ENCODE measurements at regions not wholly inside any gene's neighbourhood (a gene's known extent, or its start where the extent isn't known, plus 50 kb on each side); places are given as distances from the start of the nearest gene placed in this dataset.
A peak's percentile ranks its signal among the peaks of the same experiment; 100 is the strongest.

- Mint-ChIP-seq H3K4me3 (ENCODE audit: unreplicated experiment) (no peak overlapping the region), H3K27ac (ENCODE audit: unreplicated experiment) (no peak overlapping the region), H3K36me3 (ENCODE audit: insufficient read depth, unreplicated experiment) (no peaks in the 10 kb centered on the region), H3K9me3 (ENCODE audit: unreplicated experiment) (no peaks in the 10 kb centered on the region), H3K27me3 (ENCODE audit: insufficient read depth, unreplicated experiment) (peaks cover 33% of the 10 kb centered on the region), H3K4me1 (ENCODE audit: low read depth, unreplicated experiment) (no peaks in the 10 kb centered on the region)
- DNase-seq = no peak
- intact Hi-C loops (cut with micrococcal nuclease; ENCODE audit: unreplicated experiment) = no loop called here
- no peaks in the 10 kb centered on the region for H3K27me3 ChIP-seq (replicated peaks; ENCODE audit: control insufficient read depth, insufficient read depth, low read length)
- no peaks in the 10 kb centered on the region for H3K4me1 ChIP-seq
- ChIA-PET POLR2A (no interaction called here), CTCF (interaction anchor here (0.6 kb wide), 1 partner anchor 188 kb away, joined by 3 read pairs; no protein-coding TSS in a partner anchor)
- no TSS peak for BruUV-seq (replicated peaks)
- TF ChIP-seq CTCF (IDR thresholded peaks at IDR 0.05; ENCODE audit: insufficient read depth in 1 of 2, low read depth in 1 of 2, low read length in 1 of 2, severe bottlenecking in 1 of 2, unreplicated experiment in 1 of 2) = no peak
- no peaks in the 10 kb centered on the region for H3K36me3 ChIP-seq (ENCODE audit: control insufficient read depth, insufficient read depth, low read length)
- H3K9me3 ChIP-seq = no peaks in the 10 kb centered on the region
- no peak overlapping the region for H3K4me3 ChIP-seq (ENCODE audit: low read depth, low read length)
These were observed 229.2 kb downstream of the SEC23IP start for GRCh38 chr10:120121768-120122167.

- Histone ChIP-seq H3K9me3 (0 out of 2 replicates have a peak, but pooled peaks cover 2% of the 10 kb centered on the region), H3K36me3 (ENCODE audit: control insufficient read depth, insufficient read depth, low read length) (no peaks in the 10 kb centered on the region), H3K4me1 (no peaks in the 10 kb centered on the region), H3K27me3 (replicated peaks; ENCODE audit: control insufficient read depth, insufficient read depth, low read length) (no peaks in the 10 kb centered on the region), H3K4me3 (ENCODE audit: low read depth, low read length) (no peak overlapping the region)
- Mint-ChIP-seq H3K36me3 (ENCODE audit: insufficient read depth, unreplicated experiment) (no peaks in the 10 kb centered on the region), H3K9me3 (ENCODE audit: unreplicated experiment) (no peaks in the 10 kb centered on the region), H3K27ac (ENCODE audit: unreplicated experiment) (no peak overlapping the region), H3K27me3 (ENCODE audit: insufficient read depth, unreplicated experiment) (peaks cover 13% of the 10 kb centered on the region), H3K4me3 (ENCODE audit: unreplicated experiment) (no peak overlapping the region), H3K4me1 (ENCODE audit: low read depth, unreplicated experiment) (no peaks in the 10 kb centered on the region)
- intact Hi-C loops (cut with micrococcal nuclease; ENCODE audit: unreplicated experiment) = no loop called here
- CTCF ChIA-PET = no interaction called here
- BruUV-seq (replicated peaks) = no TSS peak
- TF ChIP-seq CTCF (IDR thresholded peaks at IDR 0.05; ENCODE audit: insufficient read depth in 1 of 2, low read depth in 1 of 2, low read length in 1 of 2, severe bottlenecking in 1 of 2, unreplicated experiment in 1 of 2) = no peak
- peak in 1 of 2 experiments; percentile 54 for DNase-seq
- POLR2A ChIA-PET = no interaction called here
These were observed 238.7 kb downstream of the SEC23IP start for GRCh38 chr10:120131183-120131582.

GRCh38 chr10:120132811-120133210 is 240.3 kb downstream of the SEC23IP start:
- Mint-ChIP-seq H3K27ac (ENCODE audit: unreplicated experiment) (no peak overlapping the region), H3K36me3 (ENCODE audit: insufficient read depth, unreplicated experiment) (no peaks in the 10 kb centered on the region), H3K4me1 (ENCODE audit: low read depth, unreplicated experiment) (no peaks in the 10 kb centered on the region), H3K9me3 (ENCODE audit: unreplicated experiment) (no peaks in the 10 kb centered on the region), H3K4me3 (ENCODE audit: unreplicated experiment) (no peak overlapping the region), H3K27me3 (ENCODE audit: insufficient read depth, unreplicated experiment) (peaks cover 9% of the 10 kb centered on the region)
- intact Hi-C loops (cut with micrococcal nuclease; ENCODE audit: unreplicated experiment) = no loop called here
- no peaks in the 10 kb centered on the region for H3K4me1 ChIP-seq
- no peak overlapping the region for H3K4me3 ChIP-seq (ENCODE audit: low read depth, low read length)
- CTCF ChIA-PET = no interaction called here
- H3K36me3 ChIP-seq (ENCODE audit: control insufficient read depth, insufficient read depth, low read length) = no peaks in the 10 kb centered on the region
- BruUV-seq (replicated peaks) = no TSS peak
- POLR2A ChIA-PET = no interaction called here
- 0 out of 2 replicates have a peak, but pooled peaks cover 2% of the 10 kb centered on the region for H3K9me3 ChIP-seq
- no peaks in the 10 kb centered on the region for H3K27me3 ChIP-seq (replicated peaks; ENCODE audit: control insufficient read depth, insufficient read depth, low read length)
- DNase-seq = no peak
- no peak for TF ChIP-seq CTCF (IDR thresholded peaks at IDR 0.05; ENCODE audit: insufficient read depth in 1 of 2, low read depth in 1 of 2, low read length in 1 of 2, severe bottlenecking in 1 of 2, unreplicated experiment in 1 of 2)

Data from Caco-2 (cell line).